Activated CD8-positive, alpha-beta memory T cell treated with anti-CD3 and anti-CD28 coated beads, Interleukin-2, amount 50 U/mL, for 24 hours (primary cell): ENCODE measurements at regions not wholly inside any gene's neighbourhood (a gene's known extent, or its start where the extent isn't known, plus 50 kb on each side); places are given as distances from the start of the nearest gene placed in this dataset.

ENCODE experiments used
- DNase-seq: peaks from one replicate; pipeline ENCODE4 v3.0.0-alpha.2; 2020; ENCODE audit errors: extremely low read depth

GRCh38 chr12:123077298-123078119, 73.4 kb downstream of the PITPNM2 start:
- no peak for DNase-seq

- DNase-seq, result peak; percentile 37
These were observed 74.1 kb downstream of the PITPNM2 start for GRCh38 chr12:123076604-123077297.

- peak; percentile 43 for DNase-seq
These were observed 75.2 kb downstream of the PITPNM2 start for GRCh38 chr12:123075646-123076171.

GRCh38 chr12:123075087-123075645, 75.7 kb downstream of the PITPNM2 start:
- DNase-seq, result no peak

GRCh38 chr12:123073962-123074801, 76.7 kb downstream of the PITPNM2 start:
- no peak for DNase-seq

- no peak for DNase-seq
These were observed 77.6 kb downstream of the PITPNM2 start for GRCh38 chr12:123073292-123073691.

- DNase-seq, result no peak
These were observed 79.0 kb downstream of the PITPNM2 start for GRCh38 chr12:123071857-123072256.

GRCh38 chr12:123071099-123071800, 79.6 kb downstream of the PITPNM2 start:
- no peak for DNase-seq

GRCh38 chr12:123070267-123071081, 80.4 kb downstream of the PITPNM2 start:
- no peak for DNase-seq

- DNase-seq, result no peak
These were observed 81.2 kb downstream of the PITPNM2 start for GRCh38 chr12:123069436-123070266.

GRCh38 chr12:123067654-123068053, 83.2 kb downstream of the PITPNM2 start:
- no peak for DNase-seq

- no peak for DNase-seq
These were observed 84.5 kb downstream of the PITPNM2 start for GRCh38 chr12:123066384-123066710.

- no peak for DNase-seq
These were observed 85.1 kb downstream of the PITPNM2 start for GRCh38 chr12:123065676-123066383.

- DNase-seq, result no peak
These were observed 84.6 kb downstream of the ARL6IP4 start for GRCh38 chr12:123064885-123065619.

GRCh38 chr12:123064366-123064765, 83.9 kb downstream of the ARL6IP4 start:
- no peak for DNase-seq

- DNase-seq, result no peak
These were observed 83.1 kb downstream of the ARL6IP4 start for GRCh38 chr12:123063535-123063934.

- DNase-seq, result no peak
These were observed 82.4 kb downstream of the ARL6IP4 start for GRCh38 chr12:123062681-123063486.
